M059J (cell line): ENCODE measurements at regions not wholly inside any gene's neighbourhood (a gene's known extent, or its start where the extent isn't known, plus 50 kb on each side); places are given as distances from the start of the nearest gene placed in this dataset.
A peak's percentile ranks its signal among the peaks of the same experiment; 100 is the strongest.

ENCODE experiments used
- DNase-seq: peaks from one replicate; pipeline ENCODE4 v3.0.0-alpha.2; 2012; ENCODE audit warnings: low read depth

DNA sequence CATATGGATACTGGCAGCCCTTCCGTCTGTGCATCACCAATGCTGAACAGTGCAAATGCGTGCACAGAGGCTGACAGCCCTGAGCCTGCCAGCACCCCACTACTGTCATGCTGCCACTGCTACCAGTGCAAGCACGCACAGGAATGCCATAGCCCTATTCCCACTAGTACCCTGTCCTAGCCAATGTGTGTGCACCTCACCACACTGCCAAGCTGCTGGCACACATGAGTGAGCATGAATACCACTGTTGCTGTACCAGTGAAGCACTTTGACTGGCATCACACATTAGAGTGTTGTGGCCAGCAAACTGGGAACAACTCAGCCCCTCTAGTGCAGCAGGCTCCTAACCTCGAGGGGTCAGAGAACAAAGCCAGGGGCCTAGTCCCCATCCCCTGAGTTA lies 102.9 kb upstream of the PCDH10 start:
- DNase-seq = no peak

DNA sequence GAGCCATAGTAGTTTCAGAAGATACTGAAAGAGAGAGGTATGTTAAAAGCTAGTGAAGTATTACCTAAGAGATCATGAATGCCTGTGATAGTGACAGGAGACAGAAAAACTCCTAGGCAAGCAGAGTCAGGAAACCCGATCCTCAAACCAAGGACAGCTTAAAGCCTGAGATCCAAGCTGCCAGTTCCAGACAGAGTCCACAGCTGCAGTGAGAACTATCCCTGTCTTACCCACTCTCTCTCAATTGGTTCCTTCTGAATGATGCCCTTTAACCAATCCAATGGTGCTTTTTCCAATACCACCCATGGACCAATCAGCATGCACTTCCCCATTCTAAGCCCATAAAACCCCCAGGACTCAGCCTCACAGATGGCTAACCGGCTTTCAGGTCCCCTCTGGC lies 90.4 kb upstream of the PCDH10 start:
- no peak for DNase-seq

DNA sequence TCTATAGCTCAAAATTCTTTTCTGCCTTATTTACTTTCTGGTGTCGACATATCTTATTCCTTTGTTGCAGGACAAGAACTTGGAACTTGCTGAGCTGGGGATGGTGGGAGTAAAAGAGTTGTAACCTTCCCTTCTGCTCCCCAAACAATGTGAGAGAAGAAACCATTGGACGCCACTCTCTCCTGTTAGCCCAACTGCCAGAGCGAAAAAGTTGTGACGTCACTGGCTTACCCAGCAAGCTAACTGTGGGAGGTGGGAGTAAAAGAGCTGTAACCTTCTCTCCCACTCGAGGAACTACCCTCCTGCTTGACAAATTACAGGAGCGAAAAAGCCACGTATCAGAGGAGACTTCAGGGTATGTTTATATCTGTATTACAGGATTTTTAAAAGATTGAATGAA lies 90.0 kb upstream of the PCDH10 start:
- no peak for DNase-seq

DNA sequence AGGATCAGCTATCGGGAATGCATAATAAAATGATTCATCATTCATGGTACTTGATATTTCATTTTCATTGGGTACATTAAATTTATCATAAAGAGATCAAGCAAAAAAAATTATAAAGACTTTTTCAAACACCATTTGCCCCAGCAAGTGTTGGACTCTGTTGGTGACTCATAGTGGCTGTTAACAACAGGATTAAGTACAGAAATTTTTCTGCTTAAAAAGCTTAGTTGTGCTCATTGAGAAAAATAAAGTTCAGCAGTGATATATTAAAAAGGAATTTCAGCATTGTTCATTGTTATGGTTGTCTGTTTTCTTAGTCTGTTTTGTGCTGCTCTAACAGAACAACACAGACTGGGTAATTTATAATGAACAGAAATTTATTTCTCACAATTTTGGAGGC lies 86.2 kb upstream of the PCDH10 start:
- DNase-seq = no peak

DNA sequence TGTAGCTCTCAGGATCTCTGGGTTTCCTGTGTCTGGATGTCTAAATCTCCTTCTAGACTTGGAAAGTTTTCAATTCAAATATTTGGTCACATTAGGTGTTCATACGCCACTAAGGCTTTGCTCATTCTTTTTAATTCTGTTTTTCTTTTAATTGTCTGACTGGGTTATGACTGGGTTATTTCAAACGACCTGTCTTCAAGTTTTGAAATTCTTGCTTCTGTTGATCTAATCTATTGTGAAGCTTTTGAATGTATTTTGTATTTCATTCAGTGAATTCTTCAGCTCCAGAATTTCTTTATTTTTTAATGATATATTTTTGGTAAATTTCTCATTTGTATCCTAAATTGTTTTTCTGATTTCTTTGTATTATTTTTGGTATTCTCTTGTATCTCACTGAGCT lies 81.0 kb upstream of the PCDH10 start:
- no peak for DNase-seq

DNA sequence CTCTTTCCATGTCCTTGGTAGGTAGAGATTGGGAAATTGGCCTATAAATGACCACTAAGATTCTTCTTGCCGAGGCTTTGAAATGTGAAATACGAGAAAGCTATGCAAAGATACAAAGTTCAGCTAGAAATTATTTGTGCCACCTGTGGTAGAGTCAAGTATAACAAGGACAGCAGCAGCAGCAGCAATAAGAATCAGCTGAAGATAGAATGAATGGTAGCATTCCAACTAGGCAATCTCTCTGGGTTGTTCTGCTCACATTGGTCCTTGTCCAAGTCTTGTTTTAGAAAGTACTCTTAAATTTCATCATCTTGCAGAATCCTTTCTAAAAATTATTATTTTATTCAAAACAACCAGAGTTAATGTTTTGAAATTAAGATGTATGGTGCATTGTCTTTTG lies 67.8 kb upstream of the PCDH10 start:
- DNase-seq = no peak

DNA sequence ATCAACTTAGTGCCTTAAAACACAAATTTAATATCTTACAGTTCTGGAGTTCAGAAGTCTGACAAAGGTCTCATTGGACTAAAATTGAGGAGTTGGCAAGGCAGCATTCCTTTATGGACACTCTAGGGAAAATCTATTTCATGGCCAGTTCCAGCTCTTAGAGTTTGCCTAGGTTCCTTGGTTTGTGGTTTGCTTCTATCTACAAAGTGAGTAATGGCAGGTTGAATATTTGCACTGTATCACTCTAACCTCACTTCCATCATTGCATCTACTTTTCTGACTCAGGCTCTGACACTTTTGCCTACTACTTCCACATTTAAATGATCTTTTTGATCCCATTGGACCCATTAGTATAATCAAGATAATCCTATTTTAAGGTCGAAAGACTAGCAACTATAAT lies 64.7 kb upstream of the PCDH10 start:
- DNase-seq = peak; percentile 0

DNA sequence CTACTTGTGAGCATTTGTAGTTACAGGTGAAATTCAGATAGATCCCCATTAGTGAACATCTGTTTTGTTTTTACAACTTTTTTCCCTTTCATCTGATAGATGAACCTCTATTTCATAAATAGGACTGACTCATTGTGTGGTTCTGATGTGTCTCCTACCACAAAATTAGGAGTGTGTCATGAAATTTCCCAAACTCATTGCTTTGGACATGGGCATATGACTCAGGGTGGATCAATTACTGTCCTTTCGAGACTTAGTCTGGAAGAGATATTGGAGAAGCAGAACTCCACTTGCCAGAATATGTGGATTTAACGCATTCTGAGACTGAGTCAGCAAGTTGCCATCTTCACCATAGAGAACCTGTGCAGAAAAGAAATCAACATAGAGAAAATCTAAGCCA lies 53.5 kb upstream of the PCDH10 start:
- peak; percentile 7 for DNase-seq

DNA sequence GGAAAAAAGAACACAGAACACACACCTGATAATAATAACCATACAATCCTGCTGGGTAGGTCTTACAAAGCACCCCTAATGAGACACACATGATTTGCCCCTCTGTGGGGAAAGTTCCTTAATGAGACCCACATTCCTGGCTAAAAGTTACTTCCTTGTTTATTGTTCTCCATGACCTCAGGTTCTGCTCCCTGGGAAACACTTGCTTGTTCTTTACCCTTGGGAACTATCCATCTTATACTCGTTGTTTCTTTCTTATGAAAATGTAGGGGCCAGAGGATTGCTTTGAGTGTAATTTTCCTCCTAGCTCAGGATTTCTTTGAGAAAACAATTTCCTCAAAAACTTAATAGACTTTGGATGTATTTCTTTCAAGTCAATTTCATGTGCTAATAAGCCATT lies 52.1 kb upstream of the PCDH10 start:
- no peak for DNase-seq
